ENCODE measurements at regions not wholly inside any gene's neighbourhood (a gene's known extent, or its start where the extent isn't known, plus 50 kb on each side); places are given as distances from the start of the nearest gene placed in this dataset. TPM values are rescaled to one million over a fixed set of nuclear protein-coding genes. Genes with fewer than 3 reads are reported as not detected.

Small RNA genes lying in the stretch of these regions (microRNA-seq; reads per million reads assigned to microRNA genes)
- not detected for gene MIR4436A (ENCODE audit: borderline microRNAs expressed, borderline replicate concordance)

Small RNA genes lying in the stretch of these regions (small RNA-seq; reads per million reads assigned to genes)
- gene IGKJ1, result not detected
- not detected for gene IGKJ3
- not detected for gene IGKJ4
- gene IGKJ5, result not detected
- gene IGKV1-35, result not detected
- not detected for gene IGKV2-19
- not detected for gene IGKV2-36
- gene IGKV2-38, result not detected
- not detected for gene IGKV3-25
- gene IGKV7-3, result not detected
- not detected for gene MIR4436A
